GM13977 (cell line): ENCODE measurements at regions not wholly inside any gene's neighbourhood (a gene's known extent, or its start where the extent isn't known, plus 50 kb on each side); places are given as distances from the start of the nearest gene placed in this dataset.

Experiments used
- DNase-seq: peaks from one replicate; pipeline ENCODE4 v3.0.0; 2012; ENCODE audit warnings: low spot score
- in situ Hi-C: fragments of 300-500 bp; cut with MboI; formaldehyde crosslinking; loops from one replicate; pipeline ENCODE4 v1.12.0; 2022; ENCODE audit warnings: low sequenced_read_pairs, low pct_unique_long_range_greater_than_20kb, mixed read lengths, inconsistent platforms; ENCODE audit not compliant: unreplicated experiment
- TF ChIP-seq, protein P1 (sequence below): IDR thresholded peaks from 2 replicates; pipeline ENCODE4 v1.5.1; 2012; ENCODE audit warnings: mild to moderate bottlenecking, control low read depth; ENCODE audit not compliant: insufficient read depth; ENCODE audit errors: extremely low read depth, missing control alignments

DNA sequence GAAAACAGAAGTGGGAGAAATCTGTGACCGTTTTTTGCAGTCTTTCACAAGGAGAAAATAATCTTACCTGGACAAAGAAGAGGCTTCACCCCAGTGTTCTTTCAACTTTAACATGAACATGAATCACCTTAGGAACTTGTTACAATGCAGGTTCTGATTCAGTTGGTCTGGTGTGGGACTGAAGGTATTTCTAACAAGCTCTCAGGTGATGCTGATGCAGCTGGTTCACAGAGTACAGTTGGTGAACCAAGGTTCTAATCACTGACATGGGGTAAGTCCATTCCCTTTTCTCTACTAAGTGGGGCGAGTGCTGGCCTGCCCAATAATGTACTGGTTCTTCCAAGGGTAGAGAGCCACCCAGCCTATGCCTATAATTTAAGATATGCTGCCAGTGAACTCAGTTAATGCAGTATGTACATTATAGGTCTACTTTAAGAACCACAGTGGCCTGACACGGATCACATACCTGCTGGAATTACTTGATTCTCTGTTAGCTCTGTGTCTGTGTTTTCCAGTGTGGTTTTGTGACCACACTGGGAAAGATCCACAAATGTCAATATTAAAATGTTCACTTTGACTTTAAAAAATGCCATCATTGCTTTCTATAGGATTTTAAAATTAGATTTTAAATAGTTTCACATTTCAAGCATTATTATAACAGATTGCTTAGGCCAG is 304.1 kb downstream of the ZNF621 start:
- no peak for DNase-seq
- TF ChIP-seq, protein P1, sequence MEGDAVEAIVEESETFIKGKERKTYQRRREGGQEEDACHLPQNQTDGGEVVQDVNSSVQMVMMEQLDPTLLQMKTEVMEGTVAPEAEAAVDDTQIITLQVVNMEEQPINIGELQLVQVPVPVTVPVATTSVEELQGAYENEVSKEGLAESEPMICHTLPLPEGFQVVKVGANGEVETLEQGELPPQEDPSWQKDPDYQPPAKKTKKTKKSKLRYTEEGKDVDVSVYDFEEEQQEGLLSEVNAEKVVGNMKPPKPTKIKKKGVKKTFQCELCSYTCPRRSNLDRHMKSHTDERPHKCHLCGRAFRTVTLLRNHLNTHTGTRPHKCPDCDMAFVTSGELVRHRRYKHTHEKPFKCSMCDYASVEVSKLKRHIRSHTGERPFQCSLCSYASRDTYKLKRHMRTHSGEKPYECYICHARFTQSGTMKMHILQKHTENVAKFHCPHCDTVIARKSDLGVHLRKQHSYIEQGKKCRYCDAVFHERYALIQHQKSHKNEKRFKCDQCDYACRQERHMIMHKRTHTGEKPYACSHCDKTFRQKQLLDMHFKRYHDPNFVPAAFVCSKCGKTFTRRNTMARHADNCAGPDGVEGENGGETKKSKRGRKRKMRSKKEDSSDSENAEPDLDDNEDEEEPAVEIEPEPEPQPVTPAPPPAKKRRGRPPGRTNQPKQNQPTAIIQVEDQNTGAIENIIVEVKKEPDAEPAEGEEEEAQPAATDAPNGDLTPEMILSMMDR: no peak
- in situ Hi-C loops: no loop called here

DNA sequence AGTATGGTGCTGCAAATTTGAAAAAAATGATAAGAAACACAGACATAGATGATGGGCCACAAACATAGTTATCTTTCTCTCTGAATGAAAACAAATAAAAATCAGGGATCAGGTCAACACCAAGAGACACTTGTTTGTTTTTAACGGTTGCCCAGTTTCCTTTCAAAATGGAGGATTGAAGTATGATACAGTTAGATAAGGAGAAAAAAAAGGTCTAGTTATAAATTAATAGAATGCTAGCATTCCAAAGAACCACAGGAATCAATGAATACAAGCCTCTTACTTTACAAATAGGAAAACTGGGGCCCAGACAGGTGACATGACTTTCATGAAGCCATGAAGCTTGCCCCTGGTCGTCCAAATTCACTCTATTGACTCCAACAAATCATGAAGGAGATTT is 305.1 kb downstream of the ZNF621 start:
- in situ Hi-C loops: no loop called here
- TF ChIP-seq, protein P1: no peak

DNA sequence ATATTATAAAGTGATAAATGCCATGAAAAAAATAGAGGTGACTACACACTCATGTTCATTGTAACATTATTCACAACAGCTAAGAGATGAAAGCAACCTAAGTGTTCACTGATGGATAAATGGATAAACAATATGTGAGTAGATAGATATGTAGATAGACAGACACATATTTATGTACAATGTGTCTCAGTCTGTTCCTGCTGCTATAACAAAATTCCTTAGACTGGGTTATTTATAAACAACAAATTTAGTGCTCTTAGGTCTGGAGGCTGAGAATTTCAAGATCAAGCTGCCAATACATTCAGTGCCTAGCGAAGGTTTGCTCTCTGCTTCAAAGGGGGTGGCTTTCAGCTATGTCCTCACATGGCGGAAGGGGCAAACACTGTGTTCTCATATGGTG is 312.5 kb downstream of the ZNF621 start:
- TF ChIP-seq, protein P1: no peak
- in situ Hi-C loops: no loop called here
- no peak for DNase-seq

More for the DNA sequence above, 305.1 kb downstream of the ZNF621 start:
- DNase-seq: no peak

DNA sequence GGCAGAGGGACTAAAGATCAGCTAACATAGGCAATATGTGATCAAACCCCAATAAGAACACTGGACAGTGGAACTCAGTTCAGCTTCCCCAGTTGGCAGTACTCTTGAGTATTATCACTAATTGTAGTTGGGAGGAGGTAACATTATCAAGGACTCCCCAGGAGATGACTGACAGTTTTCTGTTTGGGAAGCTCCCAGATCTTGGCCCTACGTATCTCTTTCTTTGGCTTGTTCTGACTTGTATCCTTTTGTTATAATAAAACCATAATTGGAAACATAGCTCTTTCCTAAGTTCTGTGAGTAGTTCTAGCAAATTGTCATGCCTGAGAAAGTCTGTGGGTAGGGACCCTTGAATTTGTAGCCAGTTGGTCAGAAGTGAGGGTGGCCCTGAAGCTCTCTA is 316.4 kb downstream of the ZNF621 start:
- TF ChIP-seq, protein P1: no peak
- DNase-seq: no peak
- in situ Hi-C loops: no loop called here

DNA sequence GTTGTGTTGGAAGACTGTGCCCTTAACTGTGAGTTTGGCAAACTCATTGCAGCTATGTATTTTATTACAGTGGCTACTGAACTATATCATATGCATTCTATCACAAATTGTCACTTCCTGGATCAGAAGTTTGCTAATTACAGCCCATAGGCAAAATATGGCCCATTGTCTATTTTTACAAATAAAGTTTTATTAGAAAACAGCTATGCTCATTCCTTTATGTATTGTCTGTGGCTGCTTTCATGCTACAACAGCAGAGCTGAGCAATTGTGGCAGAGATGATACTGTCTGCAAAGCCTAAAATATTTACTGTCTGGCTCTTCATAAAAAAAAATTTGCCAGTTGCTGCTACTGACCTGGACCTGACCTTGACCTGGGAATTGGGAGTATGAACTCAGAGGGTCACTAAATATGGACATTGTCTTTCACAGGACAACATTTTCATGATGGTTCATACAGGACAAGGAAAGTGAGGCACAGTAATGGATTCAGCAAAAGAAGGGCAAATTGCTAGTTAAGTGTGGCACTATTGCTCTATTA is 316.9 kb downstream of the ZNF621 start:
- TF ChIP-seq, protein P1: no peak
- DNase-seq: no peak
- in situ Hi-C loops: no loop called here

DNA sequence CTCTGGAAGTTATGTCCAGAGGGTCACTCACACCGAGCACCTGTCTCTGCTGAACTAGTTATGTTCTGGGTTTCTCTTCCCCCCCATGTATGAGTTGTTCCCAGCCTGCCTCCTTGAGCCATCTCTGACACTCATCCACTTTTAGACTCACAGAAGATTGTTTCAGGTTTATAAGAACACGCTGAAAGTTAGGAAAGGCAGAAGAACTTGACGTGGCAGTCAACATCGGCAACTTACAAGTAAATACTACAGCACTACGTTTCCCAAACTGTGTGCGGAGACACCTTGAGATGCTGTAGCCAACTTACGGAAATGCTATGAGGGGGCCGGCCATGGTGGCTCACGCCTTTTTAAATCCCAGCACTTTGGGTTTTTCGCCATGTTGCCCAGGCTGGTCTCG is 318.0 kb downstream of the ZNF621 start:
- in situ Hi-C loops: no loop called here
- DNase-seq: no peak
- TF ChIP-seq, protein P1: no peak
